Ammon's horn (tissue), 1 donor: ENCODE measurements at regions not wholly inside any gene's neighbourhood (a gene's known extent, or its start where the extent isn't known, plus 50 kb on each side); places are given as distances from the start of the nearest gene placed in this dataset.
"Not testable (repeated sequence)": the region's sequence is repeated elsewhere in the genome, so short reads cannot be mapped to it uniquely, and the experiment has no call there.

Source experiments
- DNase-seq: peaks from one replicate; pipeline ENCODE4 v3.0.0-alpha.2; 2016; ENCODE audit warnings: low spot score

- DNase-seq: no peak
Measured at GRCh38 chr2:111251711-111252110, 131.0 kb downstream of the BCL2L11 start.

DNA sequence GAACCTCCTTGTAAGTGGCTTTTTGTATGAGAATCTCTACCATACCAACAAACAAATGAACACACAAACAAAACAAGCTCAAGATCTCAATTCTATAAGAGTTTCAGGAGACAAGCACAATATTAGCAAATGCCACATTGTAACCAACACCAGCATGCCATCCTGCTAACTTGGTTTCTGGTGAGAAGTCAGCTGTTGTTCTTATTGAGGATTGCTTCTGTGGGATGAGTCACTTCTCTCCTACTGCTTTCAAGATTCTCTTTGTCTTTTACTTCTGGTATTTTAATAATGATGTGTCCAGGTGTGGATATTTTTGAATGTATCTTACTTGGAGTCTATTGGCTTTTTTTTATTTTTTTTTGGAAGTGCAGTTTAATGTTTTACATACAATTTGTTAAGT, 131.7 kb downstream of the BCL2L11 start:
- DNase-seq: no peak

DNA sequence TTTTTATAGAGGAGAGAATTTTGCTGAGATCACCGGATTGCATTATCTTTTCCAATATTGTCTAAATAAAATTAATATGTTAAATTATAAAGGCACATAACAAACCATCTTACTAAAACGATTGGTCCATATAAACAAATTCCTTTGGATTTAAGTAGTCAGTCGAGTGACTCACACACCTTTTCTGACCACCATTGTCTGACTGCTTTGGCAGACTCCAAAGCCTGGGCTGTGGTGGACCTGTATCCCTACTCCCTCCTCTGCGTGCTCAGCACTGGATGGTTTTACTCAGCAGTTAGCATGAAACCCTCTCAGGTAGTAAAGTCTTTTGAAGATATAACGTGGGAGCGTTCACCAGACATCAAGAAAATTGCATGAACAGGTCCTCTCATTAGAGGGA, 134.2 kb downstream of the BCL2L11 start:
- DNase-seq: not testable (repeated sequence)

- not testable (repeated sequence) for DNase-seq
Measured at GRCh38 chr2:111256628-111257027, 135.9 kb downstream of the BCL2L11 start.

DNA sequence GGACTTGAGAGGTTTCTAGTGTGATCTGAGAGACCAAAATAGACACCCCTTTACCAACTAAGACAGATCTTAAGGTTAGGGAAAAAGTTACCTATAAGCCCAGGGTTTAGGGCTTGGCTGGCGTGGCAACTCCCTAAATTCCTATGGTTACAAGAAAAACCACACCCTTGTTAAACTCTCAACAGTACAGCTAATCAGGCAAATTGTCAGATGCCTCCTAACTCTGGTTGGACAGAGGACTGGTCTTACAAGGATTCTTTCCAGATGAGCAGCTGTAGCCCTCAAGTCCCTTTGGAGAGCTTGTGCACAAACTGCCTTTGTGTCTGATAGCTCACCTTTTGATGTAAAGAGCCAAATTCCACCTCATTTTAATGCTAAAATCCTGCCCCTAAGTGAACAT, 136.9 kb downstream of the BCL2L11 start:
- DNase-seq: not testable (repeated sequence)

DNA sequence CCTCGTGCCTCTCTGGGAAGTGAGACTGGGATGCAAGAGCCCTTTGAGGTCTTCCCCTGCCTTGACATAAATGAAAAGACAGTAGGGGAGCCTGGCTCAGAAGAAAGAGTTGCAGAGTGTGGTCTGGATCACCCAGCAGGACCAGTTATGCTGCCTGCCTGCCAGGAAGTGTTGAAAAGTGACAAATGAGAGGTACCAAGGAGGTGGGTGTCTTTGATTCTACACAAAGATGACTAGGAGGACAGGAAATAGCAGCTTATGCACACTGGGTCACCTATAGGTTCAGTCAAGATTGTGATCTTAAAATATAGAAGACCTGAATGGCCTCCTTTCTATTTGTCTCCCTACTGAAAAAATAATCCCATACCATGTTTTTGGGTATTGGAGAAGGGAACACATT, 137.6 kb downstream of the BCL2L11 start:
- DNase-seq: not testable (repeated sequence)

DNA sequence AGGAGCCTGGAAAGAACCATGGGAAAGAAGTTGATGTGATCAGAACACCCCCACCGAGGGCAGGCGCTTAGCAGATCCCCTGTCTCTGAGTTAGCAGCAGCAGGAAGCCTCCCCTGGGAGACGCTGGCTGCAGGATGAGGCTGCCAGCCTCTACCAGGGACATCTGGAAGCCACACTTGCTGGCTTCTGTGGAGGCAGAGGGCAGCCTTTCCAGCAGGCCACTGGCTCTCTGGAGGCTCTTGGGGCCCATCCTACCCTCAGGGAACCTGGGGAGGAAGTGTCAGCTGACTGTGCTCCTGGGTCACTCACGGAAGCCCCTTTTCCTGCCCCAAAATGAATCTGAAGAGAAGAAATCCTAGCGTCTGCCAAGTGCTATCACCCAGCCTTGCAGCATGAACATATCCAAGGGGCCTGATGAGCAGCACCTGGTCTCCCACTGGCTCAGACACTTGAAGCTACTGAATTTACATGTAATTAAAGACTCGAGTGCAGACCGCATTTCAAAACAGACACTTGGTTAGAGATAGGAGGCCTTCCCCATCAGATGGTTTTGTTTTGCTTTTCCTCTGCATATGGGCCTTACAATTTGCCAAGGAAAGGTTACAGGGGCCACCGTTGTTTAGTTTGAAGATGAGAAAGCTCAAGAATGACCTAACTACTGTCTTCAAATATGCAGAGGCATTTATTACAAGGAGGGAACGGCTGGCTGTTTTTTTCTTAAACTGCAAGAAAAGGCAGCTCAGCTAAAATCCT, 142.1 kb downstream of the BCL2L11 start:
- DNase-seq: not testable (repeated sequence)

- DNase-seq: not testable (repeated sequence)
Measured at GRCh38 chr2:111263380-111264017, 142.8 kb downstream of the BCL2L11 start.

DNA sequence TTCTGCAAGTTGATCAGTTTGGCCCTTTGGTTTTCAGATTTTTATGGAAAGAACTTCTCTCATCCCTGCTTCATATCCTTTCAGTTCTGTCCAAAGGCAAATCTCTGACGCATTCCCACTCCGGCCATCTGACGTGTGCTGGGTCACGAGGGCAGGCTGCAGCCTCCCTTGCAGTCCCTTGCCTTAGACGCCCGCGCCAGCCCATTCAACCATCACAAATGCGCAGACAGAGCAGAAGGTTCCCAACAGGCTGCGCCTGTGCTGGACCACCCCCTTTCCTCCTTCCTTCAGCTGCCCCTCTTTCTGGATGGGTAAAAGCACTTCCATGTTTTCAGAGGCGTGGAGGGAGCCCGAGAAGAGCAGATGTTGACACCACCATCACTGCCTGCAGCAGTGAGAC, 144.2 kb downstream of the BCL2L11 start:
- not testable (repeated sequence) for DNase-seq

DNA sequence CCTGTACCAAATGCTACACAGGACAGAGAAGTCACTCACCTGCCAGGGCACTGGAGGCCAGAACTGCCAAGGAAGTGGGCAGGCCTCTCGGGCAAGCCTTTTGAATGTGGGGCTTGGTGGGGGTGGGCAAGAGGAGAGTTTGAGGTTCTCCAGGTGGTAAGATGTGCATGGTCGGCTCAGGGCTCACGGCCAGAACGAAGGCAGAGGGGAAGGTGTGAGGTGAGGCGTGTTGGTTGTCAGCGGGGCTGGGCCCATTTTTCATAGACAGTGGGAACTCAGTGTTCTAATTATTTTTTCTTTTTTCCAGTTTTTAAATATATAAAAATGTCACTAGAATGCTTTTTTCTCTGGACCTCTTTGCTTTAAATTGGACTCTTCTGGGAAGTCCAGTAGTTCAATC, 145.8 kb downstream of the BCL2L11 start:
- not testable (repeated sequence) for DNase-seq

GRCh38 chr2:111267038-111267437, 146.3 kb downstream of the BCL2L11 start:
- DNase-seq: peak; percentile 49

DNA sequence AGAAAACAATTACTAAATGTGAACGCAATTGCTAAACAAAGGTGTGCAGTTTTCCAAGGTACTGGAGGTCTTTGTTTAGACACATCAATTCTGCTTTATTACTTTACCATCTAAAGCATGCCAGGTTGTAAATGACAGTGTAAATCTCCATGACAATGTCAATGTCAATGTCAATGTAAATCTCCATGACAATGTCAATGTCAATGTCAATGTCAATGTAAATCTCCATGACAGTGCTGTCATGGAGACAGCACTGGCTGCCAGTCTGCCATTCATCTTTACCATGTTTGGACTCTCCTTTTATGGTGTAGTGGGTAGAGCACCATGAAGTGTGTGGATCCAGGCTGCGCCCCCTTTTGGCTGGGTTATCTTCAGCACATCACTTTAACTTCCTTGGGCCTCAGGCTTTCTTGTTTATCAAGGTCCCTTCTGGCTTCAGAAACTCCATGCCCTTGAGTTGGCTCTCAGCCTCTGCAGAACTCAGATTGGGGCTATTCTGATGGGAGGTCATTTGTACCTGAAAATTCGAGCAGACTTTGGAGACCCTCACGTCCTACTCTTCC, 149.1 kb downstream of the BCL2L11 start:
- not testable (repeated sequence) for DNase-seq

GRCh38 chr2:111270569-111270968, 149.9 kb downstream of the BCL2L11 start:
- DNase-seq: not testable (repeated sequence)

GRCh38 chr2:111271647-111272304, 151.1 kb downstream of the BCL2L11 start:
- not testable (repeated sequence) for DNase-seq

DNA sequence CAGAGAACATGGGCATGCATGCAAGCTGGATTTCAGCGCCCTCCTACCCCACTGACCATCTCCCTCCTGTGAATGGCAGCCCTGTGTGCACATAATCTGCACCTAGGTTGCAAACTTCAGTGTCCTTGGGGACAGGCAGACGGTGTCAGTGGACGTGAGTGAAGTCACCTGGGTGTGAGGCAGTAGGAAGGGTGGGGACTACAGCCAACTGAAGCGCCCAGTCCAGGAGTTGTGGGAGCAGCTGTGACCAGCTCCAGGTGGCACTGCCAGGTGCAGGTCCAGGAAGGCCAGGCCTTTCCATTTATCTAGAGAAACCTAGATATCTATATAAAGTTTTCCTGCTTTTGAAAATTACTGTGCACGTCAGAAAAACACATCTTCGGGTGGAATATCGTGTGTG, 152.3 kb downstream of the BCL2L11 start:
- not testable (repeated sequence) for DNase-seq

DNA sequence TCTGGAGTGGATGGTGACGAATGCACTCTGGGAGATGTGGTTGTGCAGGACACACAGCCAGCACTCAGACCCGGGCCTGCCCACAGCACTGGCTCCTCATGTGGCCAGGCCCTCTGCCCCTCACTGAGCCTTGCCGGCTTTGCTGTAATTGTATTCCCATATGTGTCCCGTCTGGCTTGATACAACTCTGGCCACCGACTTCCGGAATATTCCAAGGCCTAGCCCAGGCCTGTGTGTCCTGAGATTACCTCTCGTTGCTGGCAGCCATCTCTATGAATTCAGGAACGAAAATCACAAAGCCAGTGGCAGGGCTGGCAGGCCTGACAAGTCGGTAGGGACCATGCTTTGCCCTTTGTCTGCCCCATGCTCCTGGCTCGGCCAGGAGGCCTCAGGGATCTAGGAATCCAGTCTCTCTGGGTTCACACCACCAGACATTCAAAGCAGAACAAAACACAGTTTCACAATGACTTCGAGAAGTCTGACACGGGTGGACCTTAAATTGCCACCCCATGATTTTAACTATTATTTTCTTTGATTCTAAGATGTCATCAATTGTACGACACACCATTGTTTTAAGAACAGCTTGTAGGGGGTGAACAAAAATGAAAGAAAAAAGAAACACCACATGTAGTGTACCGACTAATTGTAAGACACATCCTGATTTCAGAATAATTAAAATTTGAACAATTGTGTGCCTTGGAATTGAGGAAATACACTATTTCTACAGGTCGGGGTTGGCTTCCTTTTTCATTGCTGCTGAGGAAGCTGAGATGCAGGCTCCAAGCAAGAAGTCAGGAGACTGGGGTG, 154.5 kb downstream of the BCL2L11 start:
- not testable (repeated sequence) for DNase-seq

DNA sequence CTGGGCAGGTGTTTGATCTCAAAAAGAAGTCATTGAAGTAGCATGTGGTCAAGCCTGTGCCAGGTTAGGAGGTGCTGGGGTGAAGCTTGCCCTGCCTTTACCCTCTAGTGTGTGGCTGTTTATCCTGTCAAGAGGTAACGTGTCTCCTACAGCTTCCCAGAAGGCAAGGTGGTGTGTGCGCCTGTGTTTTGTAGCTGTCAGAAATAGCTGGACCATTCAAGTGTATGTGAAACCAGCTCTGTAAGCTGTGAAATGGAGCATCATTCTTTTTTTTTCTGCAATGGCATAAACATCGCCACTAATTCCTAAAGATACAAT, 155.1 kb downstream of the BCL2L11 start:
- not testable (repeated sequence) for DNase-seq

GRCh38 chr2:111278133-111278532, 157.4 kb downstream of the BCL2L11 start:
- not testable (repeated sequence) for DNase-seq

- not testable (repeated sequence) for DNase-seq
Measured at GRCh38 chr2:111280709-111281286, 160.1 kb downstream of the BCL2L11 start.

- DNase-seq: not testable (repeated sequence)
Measured at GRCh38 chr2:111282162-111282561, 161.4 kb downstream of the BCL2L11 start.
